ENCODE measurements at regions not wholly inside any gene's neighbourhood (a gene's known extent, or its start where the extent isn't known, plus 50 kb on each side); places are given as distances from the start of the nearest gene placed in this dataset.

DNA sequence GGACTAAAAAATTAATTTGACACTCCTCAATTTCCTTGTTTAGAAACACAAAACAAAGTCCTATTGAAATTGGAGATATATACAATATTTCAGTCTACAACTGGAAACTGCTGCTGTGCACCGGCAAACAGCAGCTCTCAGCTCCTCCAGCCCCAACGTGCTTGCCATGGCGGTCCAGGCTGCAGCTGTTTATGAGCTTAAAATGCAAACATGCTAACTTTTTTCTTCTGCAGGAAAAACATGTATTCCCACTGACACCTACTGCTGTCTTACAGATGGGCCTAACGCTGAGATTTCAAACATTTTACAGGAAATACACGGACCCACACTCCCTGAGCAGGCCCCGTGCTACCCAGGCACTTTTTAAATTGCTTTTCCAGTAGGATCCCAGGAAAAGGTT, 195.5 kb downstream of the BCL11A start:
- TF ChIP-seq GATA2 (IDR thresholded peaks at IDR 0.05; ENCODE audit: low read depth, low read length) = no peak
- TF ChIP-seq GATA3 (IDR thresholded peaks at IDR 0.05; ENCODE audit: low read depth, low read length) = no peak
